Right renal cortex interstitium (tissue), 3 donors: ENCODE measurements at regions not wholly inside any gene's neighbourhood (a gene's known extent, or its start where the extent isn't known, plus 50 kb on each side); places are given as distances from the start of the nearest gene placed in this dataset.

Source experiments
- DNase-seq, 3 donors: peaks; one replicate each; pipeline ENCODE4 v3.0.0-alpha.2; 2013; ENCODE audit warnings: low read depth in 3 of 3, low spot score in 2 of 3

- DNase-seq, result no peak
These were observed 307.1 kb upstream of the SEMA6D start for GRCh38 chr15:47410247-47410646.

GRCh38 chr15:47411733-47412132 lies 305.6 kb upstream of the SEMA6D start:
- no peak for DNase-seq

DNA sequence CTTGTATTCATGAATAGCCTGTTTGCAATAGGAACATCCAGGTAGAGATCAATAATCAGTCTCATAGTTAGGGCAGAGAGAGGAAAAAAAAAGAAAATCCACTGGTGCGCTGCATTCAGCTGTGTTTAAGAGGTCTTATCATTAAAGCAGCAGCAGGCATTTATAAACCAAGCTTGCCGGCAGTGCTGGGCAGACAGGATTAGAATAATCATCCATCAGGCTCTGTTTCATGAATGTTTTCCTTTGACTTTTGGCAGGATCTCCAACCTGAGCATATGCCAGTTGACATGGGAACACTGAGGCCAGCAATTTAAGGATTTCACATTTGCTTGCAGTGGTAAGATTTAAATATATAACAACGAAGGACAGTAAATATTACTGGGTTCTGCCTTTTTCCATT lies 305.2 kb upstream of the SEMA6D start:
- no peak for DNase-seq

DNA sequence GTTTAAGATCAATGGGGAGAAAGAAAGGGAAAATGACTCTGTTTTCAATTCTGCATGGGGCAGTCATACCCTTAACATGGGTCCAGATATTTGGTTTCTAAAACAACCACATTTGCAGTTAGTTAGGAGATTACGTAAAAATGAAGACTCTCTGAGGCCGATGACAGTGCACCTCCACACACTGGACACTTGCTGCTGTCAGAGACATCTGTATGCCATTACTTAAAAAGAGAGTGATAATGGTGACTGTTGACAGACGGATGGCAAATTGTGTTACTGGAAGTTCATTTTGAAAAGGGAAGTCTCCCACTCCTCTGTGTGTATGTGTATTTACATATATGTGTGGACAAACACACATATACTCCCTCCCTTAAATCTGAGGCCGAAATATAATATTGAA lies 304.5 kb upstream of the SEMA6D start:
- no peak for DNase-seq

DNA sequence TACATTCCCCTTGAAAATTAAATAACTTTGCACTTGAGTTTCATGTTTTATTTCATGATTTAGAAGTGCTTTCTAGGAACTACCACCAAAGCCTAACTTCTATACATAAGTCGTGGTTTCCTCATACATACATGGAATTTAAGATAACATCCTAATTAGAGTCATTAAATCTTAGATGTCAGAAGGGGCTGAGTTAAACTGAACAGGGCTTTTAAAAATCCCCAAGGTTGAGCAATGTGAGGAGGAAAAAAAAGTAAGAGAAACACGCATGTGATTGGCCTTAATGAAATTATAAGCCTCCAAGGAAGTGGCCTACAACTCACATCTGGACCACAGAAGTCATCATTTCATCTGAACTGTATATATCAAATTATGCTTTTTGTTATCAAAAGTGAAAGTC lies 303.1 kb upstream of the SEMA6D start:
- DNase-seq, result no peak

GRCh38 chr15:47415539-47415971 lies 301.8 kb upstream of the SEMA6D start:
- DNase-seq, result peak in 2 of 3 donors; percentile 33

- DNase-seq, result no peak
These were observed 294.2 kb upstream of the SEMA6D start for GRCh38 chr15:47422881-47423665.

DNA sequence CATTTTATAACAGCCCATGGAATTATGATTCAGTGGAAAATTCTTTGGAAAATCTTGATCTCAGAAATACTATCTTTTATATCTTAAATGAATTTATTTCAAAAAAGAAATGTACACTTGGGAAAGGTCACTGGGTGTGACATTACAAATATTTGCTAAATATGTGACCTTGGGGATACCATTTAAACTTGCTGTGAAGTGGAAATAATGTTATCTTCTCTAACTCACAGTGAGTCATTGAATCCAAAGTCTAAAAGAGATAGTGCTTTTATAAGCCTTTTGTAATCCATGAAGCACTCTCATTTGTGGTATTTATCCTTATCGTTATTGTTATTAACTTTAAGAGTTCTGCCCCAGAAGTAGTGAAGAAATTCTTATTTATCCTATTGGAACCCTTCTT lies 289.8 kb upstream of the SEMA6D start:
- no peak for DNase-seq

DNA sequence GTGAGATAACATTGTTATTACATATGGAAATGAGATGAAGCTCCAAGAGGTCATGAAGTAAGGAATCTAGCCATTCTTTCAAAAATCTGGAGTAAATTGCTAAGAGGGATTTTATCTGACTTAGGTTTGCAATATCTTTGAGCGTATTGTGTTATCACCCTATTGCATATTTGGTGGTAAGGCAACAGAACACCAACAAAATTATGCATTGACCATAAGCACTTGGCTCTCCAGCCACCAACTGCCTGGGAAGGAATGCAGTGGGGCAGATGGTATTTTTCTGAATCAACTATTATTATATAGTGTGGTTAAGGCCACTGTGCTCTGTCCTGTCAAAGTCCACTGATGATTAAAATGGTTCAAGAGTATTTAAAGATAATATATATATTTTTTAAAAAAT lies 287.9 kb upstream of the SEMA6D start:
- DNase-seq, result no peak

DNA sequence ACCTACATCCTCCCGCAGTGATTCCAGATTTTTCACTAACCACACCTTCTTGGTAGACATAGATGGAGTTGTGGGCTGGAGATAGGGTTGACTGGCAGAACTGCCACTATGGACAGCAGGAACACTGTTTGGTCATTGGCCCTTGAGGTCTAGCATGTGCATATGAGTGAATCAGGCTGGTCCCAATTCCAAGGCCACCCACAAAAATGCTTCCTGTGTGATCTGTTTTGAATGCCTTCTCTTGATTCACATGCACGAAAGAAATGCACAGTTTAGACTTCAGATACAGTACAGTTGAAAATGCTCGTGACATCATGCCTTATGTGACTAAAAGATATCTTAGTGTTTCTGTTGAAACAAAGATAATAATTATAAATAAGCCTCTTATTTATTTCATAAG lies 285.8 kb upstream of the SEMA6D start:
- no peak for DNase-seq

DNA sequence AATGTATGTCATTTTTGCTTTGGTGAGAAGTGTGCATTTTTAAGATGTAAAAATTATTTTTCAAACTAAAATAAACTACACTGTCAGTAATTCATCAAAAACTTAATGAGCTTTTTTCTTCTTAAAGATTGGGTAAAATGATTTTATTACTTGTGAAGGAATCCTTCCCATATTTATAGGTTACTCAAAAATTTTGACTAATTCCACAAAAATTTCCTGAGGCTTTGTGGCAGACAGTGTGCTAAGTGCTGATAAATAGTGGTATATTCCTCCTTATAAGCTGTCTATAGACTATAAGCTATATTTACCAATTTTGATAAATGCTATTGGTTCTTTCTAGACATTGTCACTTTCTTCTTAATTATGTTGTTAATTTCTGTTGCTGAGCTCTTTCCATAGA lies 284.5 kb upstream of the SEMA6D start:
- DNase-seq, result no peak

- DNase-seq, result no peak
These were observed 282.7 kb upstream of the SEMA6D start for GRCh38 chr15:47434596-47434995.

GRCh38 chr15:47437491-47437890 lies 279.8 kb upstream of the SEMA6D start:
- no peak for DNase-seq

- no peak for DNase-seq
These were observed 277.9 kb upstream of the SEMA6D start for GRCh38 chr15:47439146-47440111.

DNA sequence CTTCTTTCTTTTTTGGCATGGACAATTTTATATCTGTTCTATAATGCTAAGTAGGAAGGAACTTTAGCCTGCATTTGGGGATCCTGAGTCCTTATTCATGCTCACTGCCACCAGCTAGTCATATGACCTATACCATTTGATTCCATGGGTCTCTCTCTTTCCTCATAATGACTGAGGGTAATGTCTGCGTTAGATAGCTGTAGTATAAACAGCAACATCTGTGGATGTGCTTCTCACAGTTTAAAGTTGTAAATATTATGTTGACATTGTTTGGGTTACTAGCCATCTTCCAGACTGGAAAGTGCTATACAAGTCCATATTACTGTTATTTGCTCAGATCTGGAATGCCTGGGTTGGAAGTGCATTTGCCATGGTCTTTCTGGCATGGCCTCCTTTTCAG lies 274.9 kb upstream of the SEMA6D start:
- DNase-seq, result no peak

DNA sequence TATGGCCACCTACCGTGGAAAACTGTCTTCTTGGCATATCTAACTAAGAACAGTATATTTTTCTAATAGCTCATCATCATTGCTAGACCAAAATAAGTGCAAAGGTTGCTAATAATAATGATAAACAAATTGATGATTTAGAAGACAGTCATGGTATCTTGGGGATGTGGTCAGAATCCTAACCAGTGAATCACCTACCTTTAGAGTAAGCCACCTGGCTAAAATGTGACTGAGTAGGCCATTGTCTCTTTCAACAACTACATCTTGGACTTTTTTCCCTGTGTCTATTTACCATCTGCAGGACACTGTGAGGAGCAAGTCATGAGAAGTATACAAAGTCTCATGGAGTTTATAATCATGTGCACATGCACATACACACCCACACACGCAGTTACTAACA lies 273.5 kb upstream of the SEMA6D start:
- no peak for DNase-seq

GRCh38 chr15:47445723-47446392 lies 271.4 kb upstream of the SEMA6D start:
- DNase-seq, result no peak

GRCh38 chr15:47460795-47461573 lies 256.3 kb upstream of the SEMA6D start:
- no peak for DNase-seq

- DNase-seq, result no peak
These were observed 255.6 kb upstream of the SEMA6D start for GRCh38 chr15:47461652-47462141.

GRCh38 chr15:47466357-47466756 lies 250.9 kb upstream of the SEMA6D start:
- DNase-seq, result no peak
